Psoas muscle (tissue), 7 donors: ENCODE measurements at regions not wholly inside any gene's neighbourhood (a gene's known extent, or its start where the extent isn't known, plus 50 kb on each side); places are given as distances from the start of the nearest gene placed in this dataset.
"Not testable (repeated sequence)": the region's sequence is repeated elsewhere in the genome, so short reads cannot be mapped to it uniquely, and the experiment has no call there.

Experiments
- ATAC-seq, 4 donors: fragments of 200-7000 bp; cut with Tn5 transposase; one replicate each; pipeline ENCODE4 v1.9.1; 2020; ENCODE audit warnings: moderate library complexity in 3 of 4, mild to moderate bottlenecking in 2 of 4
- DNase-seq, 2 donors: peaks; one replicate each; pipeline ENCODE4 v3.0.0-alpha.2; 2020
- H3K27ac ChIP-seq: fragments of 200-600 bp; one replicate; pipeline ENCODE4 v1.8.0; 2022
- H3K27me3 ChIP-seq, 3 donors: fragments of 200-600 bp in 1 of 3; one replicate each; pipeline versions ENCODE4 v1.6.1 to v1.8.0; 2013 to 2022; ENCODE audit warnings: low read length in 2 of 3, mild to moderate bottlenecking in 2 of 3, moderate library complexity in 1 of 3; ENCODE audit not compliant: insufficient read depth in 3 of 3
- H3K36me3 ChIP-seq, 2 donors: fragments of 200-600 bp in 1 of 2; one replicate each; pipeline versions ENCODE4 v1.6.1 to v1.8.0; 2013 to 2022; ENCODE audit warnings: low read depth in 1 of 2, mild to moderate bottlenecking in 1 of 2, moderate library complexity in 1 of 2; ENCODE audit not compliant: insufficient read depth in 1 of 2
- H3K4me1 ChIP-seq: fragments of 200-600 bp; one replicate; pipeline ENCODE4 v1.8.0; 2022
- H3K4me3 ChIP-seq: fragments of 200-600 bp; one replicate; pipeline ENCODE4 v1.8.0; 2022; ENCODE audit warnings: mild to moderate bottlenecking
- H3K9me3 ChIP-seq: fragments of 200-600 bp; one replicate; pipeline ENCODE4 v1.8.0; 2022
- CTCF ChIP-seq: fragments of 200-600 bp; IDR thresholded peaks from one replicate; pipeline ENCODE4 v1.8.0; 2022; ENCODE audit warnings: antibody characterized with exemption
- WGBS, 3 donors: extraction: QIAGEN DNeasy Blood & Tissue Kit; methylation state at CpG; one replicate each; pipeline versions ENCODE4 v1.1.6 to v1.1.7; 2013; 5-methylcytosine and 5-hydroxymethylcytosine counted together
- intact Hi-C, 2 donors: fragments of 100-400 bp; cut with DNase I; formaldehyde crosslinking; loops; one replicate each; pipeline versions ENCODE4 v1.11.0 to v1.14.2; 2022
- donor health status: healthy with polysubstance abuse.
- donor health status: DM: no; HTN: no; CAD: no; lungs with moderate emphysema.
- donor health status: Bipolar disorder and iron deficiency.
- donor health status: healthy.
- donor health status: DM: yes; HTN: yes; CAD: no.
- donor health status: DM: no; HTN: no; CAD: no.
- donor health status: DM: yes; HTN: yes; CAD: no.

- TF ChIP-seq CTCF, result no peak
- WGBS, 3 donors, result 95 to 96% (median 96%) methylated on average over 1 of the region's 1 CpG
- intact Hi-C loops, result no loop called here
- Histone ChIP-seq H3K4me3 (no peak overlapping the region), H3K27ac (no peak overlapping the region), H3K27me3 (no peaks in the 10 kb centered on the region), H3K36me3 (no peaks in the 10 kb centered on the region), H3K4me1 (no peaks in the 10 kb centered on the region), H3K9me3 (no peaks in the 10 kb centered on the region)
- no peak for DNase-seq
- no peak for ATAC-seq
Observed at GRCh38 chr6:130615816-130616215, 211.4 kb upstream of the SMLR1 start.

GRCh38 chr6:130617658-130618057 is 209.5 kb upstream of the SMLR1 start:
- H3K27me3 ChIP-seq, result no peaks in the 10 kb centered on the region
- H3K4me3 ChIP-seq, result no peak overlapping the region
- H3K36me3 ChIP-seq, result no peaks in the 10 kb centered on the region
- H3K27ac ChIP-seq, result no peak overlapping the region
- 53 to 65% (median 55%) methylated on average over 2 of the region's 2 CpGs for WGBS, 3 donors
- H3K9me3 ChIP-seq, result no peaks in the 10 kb centered on the region
- ATAC-seq (no peak), DNase-seq (no peak)
- intact Hi-C loops, result no loop called here
- H3K4me1 ChIP-seq, result no peaks in the 10 kb centered on the region
- no peak for TF ChIP-seq CTCF

- intact Hi-C loops, H3K36me3 ChIP-seq, DNase-seq, H3K9me3 ChIP-seq, ATAC-seq, H3K27me3 ChIP-seq, H3K4me1 ChIP-seq, H3K27ac ChIP-seq, H3K4me3 ChIP-seq: not testable (repeated sequence)
- 83 to 90% (median 84%) methylated on average over 5 of the region's 5 CpGs for WGBS, 3 donors
Observed at GRCh38 chr6:130618806-130619205, 208.4 kb upstream of the SMLR1 start.

GRCh38 chr6:130620338-130620781 is 206.8 kb upstream of the SMLR1 start:
- no peak overlapping the region for H3K27ac ChIP-seq
- no peaks in the 10 kb centered on the region for H3K4me1 ChIP-seq
- 58 to 65% (median 62%) methylated on average over 2 of the region's 2 CpGs for WGBS, 3 donors
- DNase-seq (no peak), ATAC-seq (no peak)
- no peaks in the 10 kb centered on the region for H3K27me3 ChIP-seq
- no peaks in the 10 kb centered on the region for H3K9me3 ChIP-seq
- intact Hi-C loops, result no loop called here
- no peak overlapping the region for H3K4me3 ChIP-seq
- no peaks in the 10 kb centered on the region for H3K36me3 ChIP-seq
- TF ChIP-seq CTCF, result no peak

GRCh38 chr6:130622142-130622541 is 205.1 kb upstream of the SMLR1 start:
- Histone ChIP-seq H3K36me3 (no peaks in the 10 kb centered on the region), H3K9me3 (no peaks in the 10 kb centered on the region), H3K4me3 (no peak overlapping the region), H3K4me1 (no peaks in the 10 kb centered on the region), H3K27ac (no peak overlapping the region), H3K27me3 (no peaks in the 10 kb centered on the region)
- no peak for TF ChIP-seq CTCF
- no peak for DNase-seq
- intact Hi-C loops, result no loop called here
- ATAC-seq, result no peak
